ENCODE measurements at regions not wholly inside any gene's neighbourhood (a gene's known extent, or its start where the extent isn't known, plus 50 kb on each side); places are given as distances from the start of the nearest gene placed in this dataset.

GRCh38 chr12:74286254-74286653 lies 251.4 kb upstream of the ATXN7L3B start:
- Histone ChIP-seq H3K27ac (ENCODE audit: poor library complexity, severe bottlenecking) (no peak overlapping the region), H3K27me3 (ENCODE audit: insufficient read depth, poor library complexity, severe bottlenecking) (no peaks in the 10 kb centered on the region), H3K9me3 (ENCODE audit: severe bottlenecking) (no peaks in the 10 kb centered on the region), H3K36me3 (ENCODE audit: low read depth) (no peaks in the 10 kb centered on the region), H3K4me3 (ENCODE audit: severe bottlenecking) (no peak overlapping the region), H3K4me1 (ENCODE audit: insufficient read depth, poor library complexity, severe bottlenecking) (peaks cover 6% of the 10 kb centered on the region)
- no peak for TF ChIP-seq CTCF (IDR thresholded peaks at IDR 0.05; ENCODE audit: poor library complexity, severe bottlenecking)
- DNase-seq (ENCODE audit: low spot score) (no peak), ATAC-seq (ENCODE audit: low read depth) (no peak)

DNA sequence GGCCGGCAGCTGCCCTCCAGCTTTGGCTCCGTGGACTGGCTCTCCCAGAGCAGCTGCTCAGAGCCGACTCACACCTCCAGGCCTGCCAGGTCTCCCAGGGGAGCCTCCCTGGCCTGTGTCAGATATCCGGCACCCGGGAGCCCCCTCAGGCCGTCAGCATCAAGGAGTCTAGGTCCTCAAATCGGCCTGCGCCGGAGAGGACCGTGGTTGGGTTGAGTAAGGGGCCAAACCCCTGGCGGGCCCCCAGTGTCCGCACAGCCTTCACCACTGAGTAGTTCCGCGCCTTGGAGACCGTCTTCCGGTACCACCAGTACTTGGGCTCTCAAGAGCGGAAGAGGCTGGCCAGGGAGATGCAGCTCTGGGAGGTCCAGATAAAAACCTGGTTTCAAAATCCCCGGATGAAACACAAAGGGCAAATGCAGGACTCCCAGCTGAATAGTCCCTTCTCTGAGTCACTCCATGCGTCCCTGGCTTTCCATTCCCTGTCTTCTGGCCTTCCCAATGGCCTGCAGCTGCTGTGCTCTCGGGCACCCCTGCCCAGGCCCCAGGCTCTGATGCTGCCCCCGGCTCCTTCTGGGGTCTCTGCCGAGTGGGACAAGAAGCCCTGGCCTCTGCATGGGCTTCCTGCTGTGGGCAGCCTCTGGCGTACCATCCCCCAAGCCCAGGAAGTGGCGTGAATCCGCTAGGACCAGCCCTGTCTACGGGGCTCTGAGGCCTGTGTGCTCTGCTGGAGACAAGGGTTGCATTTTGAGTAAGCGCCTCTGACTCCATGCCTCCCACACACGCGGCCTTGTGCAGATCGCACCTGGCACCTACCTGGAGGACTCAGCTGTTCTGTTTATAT lies 245.1 kb upstream of the ATXN7L3B start:
- no peaks in the 10 kb centered on the region for H3K4me1 ChIP-seq (ENCODE audit: insufficient read depth, poor library complexity, severe bottlenecking)

GRCh38 chr12:74293689-74294131 lies 243.9 kb upstream of the ATXN7L3B start:
- H3K27ac ChIP-seq (ENCODE audit: poor library complexity, severe bottlenecking): no peak overlapping the region
- no peaks in the 10 kb centered on the region for H3K27me3 ChIP-seq (ENCODE audit: insufficient read depth, poor library complexity, severe bottlenecking)
- no peaks in the 10 kb centered on the region for H3K36me3 ChIP-seq (ENCODE audit: low read depth)
- H3K9me3 ChIP-seq (ENCODE audit: severe bottlenecking): no peaks in the 10 kb centered on the region
- no peak overlapping the region for H3K4me3 ChIP-seq (ENCODE audit: severe bottlenecking)
- no peak for ATAC-seq (ENCODE audit: low read depth)
- DNase-seq (ENCODE audit: low spot score): no peak
- TF ChIP-seq CTCF (IDR thresholded peaks at IDR 0.05; ENCODE audit: poor library complexity, severe bottlenecking): no peak
- no peaks in the 10 kb centered on the region for H3K4me1 ChIP-seq (ENCODE audit: insufficient read depth, poor library complexity, severe bottlenecking)

More for the DNA sequence above, 245.1 kb upstream of the ATXN7L3B start:
- ATAC-seq (ENCODE audit: low read depth): no peak
- DNase-seq (ENCODE audit: low spot score): no peak
- Histone ChIP-seq H3K27ac (ENCODE audit: poor library complexity, severe bottlenecking) (no peak overlapping the region), H3K9me3 (ENCODE audit: severe bottlenecking) (no peaks in the 10 kb centered on the region), H3K4me3 (ENCODE audit: severe bottlenecking) (no peak overlapping the region), H3K36me3 (ENCODE audit: low read depth) (no peaks in the 10 kb centered on the region), H3K27me3 (ENCODE audit: insufficient read depth, poor library complexity, severe bottlenecking) (no peaks in the 10 kb centered on the region)
- TF ChIP-seq CTCF (IDR thresholded peaks at IDR 0.05; ENCODE audit: poor library complexity, severe bottlenecking): no peak

GRCh38 chr12:74317078-74317601 lies 220.5 kb upstream of the ATXN7L3B start:
- TF ChIP-seq CTCF (IDR thresholded peaks at IDR 0.05; ENCODE audit: poor library complexity, severe bottlenecking): peak; percentile 45
- no peak overlapping the region for H3K27ac ChIP-seq (ENCODE audit: poor library complexity, severe bottlenecking)

GRCh38 chr12:74317741-74318140 lies 219.9 kb upstream of the ATXN7L3B start:
- Histone ChIP-seq H3K4me1 (ENCODE audit: insufficient read depth, poor library complexity, severe bottlenecking) (no peaks in the 10 kb centered on the region), H3K27ac (ENCODE audit: poor library complexity, severe bottlenecking) (no peak overlapping the region), H3K36me3 (ENCODE audit: low read depth) (no peaks in the 10 kb centered on the region), H3K4me3 (ENCODE audit: severe bottlenecking) (no peak overlapping the region), H3K27me3 (ENCODE audit: insufficient read depth, poor library complexity, severe bottlenecking) (no peaks in the 10 kb centered on the region), H3K9me3 (ENCODE audit: severe bottlenecking) (no peaks in the 10 kb centered on the region)
- no peak for DNase-seq (ENCODE audit: low spot score)
- ATAC-seq (ENCODE audit: low read depth): no peak
- no peak for TF ChIP-seq CTCF (IDR thresholded peaks at IDR 0.05; ENCODE audit: poor library complexity, severe bottlenecking)

More at GRCh38 chr12:74317078-74317601, 220.5 kb upstream of the ATXN7L3B start:
- H3K4me3 ChIP-seq (ENCODE audit: severe bottlenecking): no peak overlapping the region
- no peaks in the 10 kb centered on the region for H3K9me3 ChIP-seq (ENCODE audit: severe bottlenecking)
- no peaks in the 10 kb centered on the region for H3K36me3 ChIP-seq (ENCODE audit: low read depth)
- DNase-seq (ENCODE audit: low spot score) (no peak), ATAC-seq (ENCODE audit: low read depth) (peak; percentile 91)
- H3K4me1 ChIP-seq (ENCODE audit: insufficient read depth, poor library complexity, severe bottlenecking): no peaks in the 10 kb centered on the region
- H3K27me3 ChIP-seq (ENCODE audit: insufficient read depth, poor library complexity, severe bottlenecking): no peaks in the 10 kb centered on the region

Data from RWPE2 (cell line).